ENCODE measurements at regions not wholly inside any gene's neighbourhood (a gene's known extent, or its start where the extent isn't known, plus 50 kb on each side); places are given as distances from the start of the nearest gene placed in this dataset.
"Not testable (repeated sequence)": the region's sequence is repeated elsewhere in the genome, so short reads cannot be mapped to it uniquely, and the experiment has no call there.

DNA sequence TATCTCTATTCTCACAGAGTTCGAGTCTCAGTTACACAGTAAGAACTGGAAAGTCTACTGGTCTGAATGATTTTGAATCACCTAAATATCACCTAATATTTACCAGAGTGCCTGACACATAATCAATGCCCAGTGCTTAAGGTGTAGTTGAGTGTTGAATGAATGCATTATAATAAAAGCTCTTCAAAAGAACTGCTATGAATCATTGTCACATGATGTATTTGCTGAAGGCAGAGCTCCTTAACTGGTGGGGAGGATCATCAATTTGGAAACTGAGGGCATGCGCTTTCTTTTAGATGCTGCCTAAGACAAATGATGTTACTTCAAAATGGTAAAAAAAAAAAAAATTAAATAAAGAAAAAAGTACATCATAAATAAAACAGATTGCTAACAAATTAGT is 359.4 kb upstream of the KIF2B start:
- H3K4me1 ChIP-seq = peaks cover 0 to 3% (median 0%) of the 10 kb centered on the region in 4 donors
- no peak for TF ChIP-seq POLR2A (IDR thresholded peaks at IDR 0.05)
- H3K4me3 ChIP-seq = no peak overlapping the region
- H3K9me3 ChIP-seq = peaks cover 0 to 9% (median 0%) of the 10 kb centered on the region in 4 donors
- H3K27ac ChIP-seq = no peak overlapping the region
- no peaks in the 10 kb centered on the region for H3K36me3 ChIP-seq
- no peaks in the 10 kb centered on the region for H3K27me3 ChIP-seq
- WGBS, 2 donors = 83 to 88% methylated on average over 2 of the region's 2 CpGs
- no peak for DNase-seq (ENCODE audit: low spot score in 2 of 2)

DNA sequence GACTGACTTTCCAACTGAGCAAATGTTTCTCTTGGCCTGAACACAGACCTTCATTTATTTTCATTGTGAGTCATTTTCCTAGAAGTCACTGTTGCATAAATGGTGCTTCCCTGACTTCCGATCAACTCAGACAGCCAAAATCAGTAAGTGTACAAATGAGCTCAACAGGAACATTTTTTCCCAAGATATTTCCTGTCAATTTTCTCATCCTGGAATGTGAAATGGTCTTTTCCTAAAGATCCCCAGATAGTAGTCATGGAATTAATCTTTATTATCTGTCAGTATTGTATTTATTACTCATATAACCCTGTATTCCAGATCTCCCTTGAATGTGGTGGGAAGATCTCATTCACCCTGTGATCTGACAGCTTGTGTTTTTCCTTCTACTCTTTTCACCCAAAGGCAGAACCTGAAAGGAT is 360.3 kb upstream of the KIF2B start:
- WGBS, 2 donors = 33 to 37% methylated on average over 1 of the region's 1 CpG

DNA sequence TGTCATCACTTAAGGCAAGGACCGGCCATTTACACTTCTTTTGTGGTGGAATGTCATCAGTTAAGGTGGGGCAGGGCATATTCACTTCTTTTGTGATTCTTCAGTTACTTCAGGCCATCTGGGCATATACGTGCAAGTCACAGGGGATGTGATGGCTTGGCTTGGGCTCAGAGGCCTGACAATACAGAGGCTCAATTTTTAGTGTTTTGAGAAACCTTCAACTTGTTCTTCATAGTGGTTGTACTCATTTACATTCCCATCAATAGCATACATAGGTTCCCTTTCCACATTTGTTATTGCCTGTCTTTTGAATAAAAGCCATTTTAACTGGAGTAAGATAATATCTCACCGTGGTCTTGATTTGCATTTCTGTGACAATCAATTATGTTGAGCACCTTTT is 366.8 kb upstream of the KIF2B start:
- H3K27ac ChIP-seq; H3K4me1 ChIP-seq; H3K4me3 ChIP-seq; H3K27me3 ChIP-seq; H3K36me3 ChIP-seq; H3K9me3 ChIP-seq; DNase-seq (ENCODE audit: low spot score in 2 of 2): not testable (repeated sequence)
- WGBS, 2 donors = 62 to 66% methylated on average over 2 to 3 of the region's 3 CpGs

More for the DNA sequence above, 360.3 kb upstream of the KIF2B start:
- DNase-seq (ENCODE audit: low spot score in 2 of 2) = no peak
- Histone ChIP-seq H3K36me3 (no peaks in the 10 kb centered on the region), H3K4me3 (no peak overlapping the region), H3K4me1 (peaks cover 0 to 3% (median 0%) of the 10 kb centered on the region in 4 donors), H3K9me3 (peaks cover 0 to 9% (median 0%) of the 10 kb centered on the region in 4 donors), H3K27me3 (no peaks in the 10 kb centered on the region), H3K27ac (no peak overlapping the region)
- TF ChIP-seq, protein P1, sequence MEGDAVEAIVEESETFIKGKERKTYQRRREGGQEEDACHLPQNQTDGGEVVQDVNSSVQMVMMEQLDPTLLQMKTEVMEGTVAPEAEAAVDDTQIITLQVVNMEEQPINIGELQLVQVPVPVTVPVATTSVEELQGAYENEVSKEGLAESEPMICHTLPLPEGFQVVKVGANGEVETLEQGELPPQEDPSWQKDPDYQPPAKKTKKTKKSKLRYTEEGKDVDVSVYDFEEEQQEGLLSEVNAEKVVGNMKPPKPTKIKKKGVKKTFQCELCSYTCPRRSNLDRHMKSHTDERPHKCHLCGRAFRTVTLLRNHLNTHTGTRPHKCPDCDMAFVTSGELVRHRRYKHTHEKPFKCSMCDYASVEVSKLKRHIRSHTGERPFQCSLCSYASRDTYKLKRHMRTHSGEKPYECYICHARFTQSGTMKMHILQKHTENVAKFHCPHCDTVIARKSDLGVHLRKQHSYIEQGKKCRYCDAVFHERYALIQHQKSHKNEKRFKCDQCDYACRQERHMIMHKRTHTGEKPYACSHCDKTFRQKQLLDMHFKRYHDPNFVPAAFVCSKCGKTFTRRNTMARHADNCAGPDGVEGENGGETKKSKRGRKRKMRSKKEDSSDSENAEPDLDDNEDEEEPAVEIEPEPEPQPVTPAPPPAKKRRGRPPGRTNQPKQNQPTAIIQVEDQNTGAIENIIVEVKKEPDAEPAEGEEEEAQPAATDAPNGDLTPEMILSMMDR (IDR thresholded peaks at IDR 0.05) = no peak
- TF ChIP-seq EP300 (IDR thresholded peaks at IDR 0.05) = peak in 1 of 2 donors; percentile 38

DNA sequence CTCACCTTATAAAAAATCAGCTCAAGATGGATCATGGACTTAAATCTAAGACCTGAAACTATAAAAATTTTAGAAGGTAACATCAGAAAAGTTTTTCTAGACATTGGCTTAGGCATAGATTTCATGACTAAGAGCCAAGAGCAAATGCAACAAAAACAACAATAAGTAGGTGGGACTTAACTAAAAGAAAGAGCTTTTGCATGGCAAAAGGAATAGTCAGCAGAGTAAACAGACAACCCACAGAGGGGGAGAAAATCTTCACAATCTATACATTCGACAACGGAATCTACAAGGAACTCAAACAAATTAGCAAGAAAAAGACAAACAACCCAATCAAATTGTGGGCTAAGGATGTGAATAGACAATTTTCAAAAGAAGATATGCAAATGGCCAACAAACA is 368.4 kb upstream of the KIF2B start:
- Histone ChIP-seq H3K9me3 (peaks cover 0 to 4% (median 0%) of the 10 kb centered on the region in 4 donors), H3K4me1 (no peaks in the 10 kb centered on the region), H3K27ac (no peak overlapping the region), H3K36me3 (no peaks in the 10 kb centered on the region), H3K4me3 (no peak overlapping the region), H3K27me3 (no peaks in the 10 kb centered on the region)
- TF ChIP-seq EP300 (IDR thresholded peaks at IDR 0.05) (no peak), POLR2A (IDR thresholded peaks at IDR 0.05) (no peak)
- TF ChIP-seq, protein P1 (IDR thresholded peaks at IDR 0.05) = no peak
- DNase-seq (ENCODE audit: low spot score in 2 of 2) = no peak
- WGBS, 2 donors = 19 to 28% methylated on average over 2 of the region's 2 CpGs

DNA sequence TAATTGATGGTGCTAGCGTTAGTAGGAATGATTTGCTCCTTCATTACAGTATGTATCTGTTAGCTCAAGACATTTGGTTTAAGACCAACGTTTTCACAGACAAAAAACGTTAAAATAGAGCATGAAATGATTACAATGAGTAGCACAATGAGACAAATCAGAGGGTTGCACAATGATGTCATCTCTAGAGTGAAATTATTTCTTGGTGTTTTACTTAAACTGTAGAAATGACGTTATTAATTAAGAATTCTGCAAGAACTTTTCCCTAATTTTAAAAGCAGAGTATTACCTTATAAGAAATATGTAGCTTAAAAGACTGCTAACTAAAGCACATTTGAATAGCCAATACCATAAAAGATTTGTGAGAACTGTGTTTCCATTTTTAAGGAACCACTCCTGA is 373.4 kb upstream of the KIF2B start:
- no peak overlapping the region for H3K27ac ChIP-seq
- no peaks in the 10 kb centered on the region for H3K4me1 ChIP-seq
- TF ChIP-seq POLR2A (IDR thresholded peaks at IDR 0.05) (no peak), EP300 (IDR thresholded peaks at IDR 0.05) (no peak)
- TF ChIP-seq, protein P1 (IDR thresholded peaks at IDR 0.05) = no peak
- no peaks in the 10 kb centered on the region for H3K36me3 ChIP-seq
- no peaks in the 10 kb centered on the region for H3K9me3 ChIP-seq
- no peak overlapping the region for H3K4me3 ChIP-seq
- 42 to 46% methylated on average over 4 of the region's 4 CpGs for WGBS, 2 donors
- no peaks in the 10 kb centered on the region for H3K27me3 ChIP-seq
- DNase-seq (ENCODE audit: low spot score in 2 of 2) = no peak

DNA sequence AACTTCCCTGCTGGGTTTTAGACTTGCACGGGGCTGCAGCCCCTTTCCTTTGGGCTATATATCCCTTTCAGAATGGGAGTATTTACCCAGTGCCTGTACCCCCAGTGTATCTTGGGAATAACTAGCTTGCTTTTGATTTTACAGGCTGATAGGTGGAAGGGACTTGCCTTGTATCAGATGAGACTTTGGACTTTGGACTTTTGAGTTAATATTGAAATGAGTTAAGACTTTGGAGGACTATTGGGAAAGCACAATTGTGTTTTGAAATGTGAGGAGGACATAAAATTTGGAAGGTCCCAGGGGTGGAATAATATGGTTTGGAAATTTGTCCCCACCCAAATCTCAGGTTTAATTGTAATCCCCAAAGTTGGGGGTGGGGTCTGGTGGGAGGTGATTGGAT is 393.8 kb upstream of the KIF2B start:
- WGBS, 2 donors = 79 to 82% methylated on average over 1 of the region's 1 CpG
- Histone ChIP-seq H3K27me3 (no peaks in the 10 kb centered on the region), H3K27ac (no peak overlapping the region), H3K4me1 (no peaks in the 10 kb centered on the region), H3K9me3 (no peaks in the 10 kb centered on the region), H3K36me3 (no peaks in the 10 kb centered on the region), H3K4me3 (no peak overlapping the region)
- DNase-seq (ENCODE audit: low spot score in 2 of 2) = no peak
- no peak for TF ChIP-seq POLR2A (IDR thresholded peaks at IDR 0.05)
- TF ChIP-seq, protein P1 (IDR thresholded peaks at IDR 0.05) = no peak
- TF ChIP-seq EP300 (IDR thresholded peaks at IDR 0.05) = no peak

Measured in tibial nerve (tissue), 4 donors.